ENCODE measurements at regions not wholly inside any gene's neighbourhood (a gene's known extent, or its start where the extent isn't known, plus 50 kb on each side); places are given as distances from the start of the nearest gene placed in this dataset.

DNA sequence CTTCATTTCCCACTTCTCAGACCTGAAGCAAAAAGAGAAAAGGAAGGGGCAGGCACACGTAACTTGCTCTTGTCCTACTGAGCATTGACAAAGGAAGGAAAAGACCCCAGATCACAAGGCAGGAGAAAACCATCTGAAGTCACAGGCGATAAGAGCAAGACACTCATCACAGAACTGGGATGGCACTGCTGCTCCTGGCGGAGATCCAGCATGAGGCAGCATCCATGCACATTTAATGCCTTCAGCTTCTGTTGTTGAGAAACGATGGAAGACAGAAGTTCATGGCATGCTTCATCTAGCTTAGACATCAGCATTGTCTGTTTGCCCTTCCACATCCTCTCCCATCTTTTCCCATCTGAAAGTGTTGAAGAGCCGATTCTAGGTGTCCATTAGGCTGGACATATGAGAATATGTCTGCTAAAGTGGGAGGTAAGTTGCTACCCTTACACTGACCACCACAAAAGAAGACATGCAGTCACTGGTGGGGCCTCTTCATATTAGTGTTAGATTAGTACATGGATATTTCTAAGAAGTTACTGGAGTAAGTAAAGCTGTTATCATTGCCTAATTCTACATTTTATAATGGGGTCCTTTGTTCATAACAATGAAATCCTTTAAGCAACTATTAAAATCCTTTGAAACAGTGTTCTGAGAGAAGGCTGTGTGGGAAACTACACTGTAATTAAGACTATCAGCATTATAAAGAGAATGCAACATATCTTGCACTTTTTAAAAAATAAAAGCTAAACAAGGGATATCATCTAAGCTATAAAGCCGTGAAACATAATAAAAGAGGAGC is 618.5 kb downstream of the C6orf118 start:
- DNase-seq (ENCODE audit: low spot score) (no peak), ATAC-seq (ENCODE audit: low FRiP score) (no peak)
- TF ChIP-seq CTCF (IDR thresholded peaks at IDR 0.05): no peak

DNA sequence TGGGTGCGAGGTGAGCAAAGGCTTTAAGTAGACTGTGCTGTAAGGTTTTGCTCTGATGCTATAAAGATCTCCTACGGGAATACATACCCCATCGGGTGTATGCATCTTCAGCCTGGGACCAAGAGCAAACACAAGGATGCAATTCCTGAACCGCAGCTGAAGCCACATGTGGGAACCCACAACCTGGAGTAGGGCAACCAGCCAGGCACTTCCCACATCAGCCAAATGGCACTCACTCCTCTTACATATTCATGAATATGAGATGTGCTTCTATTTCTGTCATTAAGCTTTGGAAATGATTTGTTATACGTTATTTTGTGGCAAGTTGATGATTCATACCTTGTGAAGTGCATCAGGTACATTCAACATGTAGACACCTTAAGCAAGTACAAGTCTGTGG is 619.2 kb downstream of the C6orf118 start:
- DNase-seq (ENCODE audit: low spot score) (no peak), ATAC-seq (ENCODE audit: low FRiP score) (no peak)
- TF ChIP-seq CTCF (IDR thresholded peaks at IDR 0.05): no peak

GRCh38 chr6:164665328-164665727 is 644.1 kb downstream of the C6orf118 start:
- no peak for TF ChIP-seq CTCF (IDR thresholded peaks at IDR 0.05)
- DNase-seq (ENCODE audit: low spot score): no peak
- ATAC-seq (ENCODE audit: low FRiP score): no peak

GRCh38 chr6:164663634-164664033 is 645.8 kb downstream of the C6orf118 start:
- no peak for DNase-seq (ENCODE audit: low spot score)
- TF ChIP-seq CTCF (IDR thresholded peaks at IDR 0.05): no peak
- ATAC-seq (ENCODE audit: low FRiP score): no peak

DNA sequence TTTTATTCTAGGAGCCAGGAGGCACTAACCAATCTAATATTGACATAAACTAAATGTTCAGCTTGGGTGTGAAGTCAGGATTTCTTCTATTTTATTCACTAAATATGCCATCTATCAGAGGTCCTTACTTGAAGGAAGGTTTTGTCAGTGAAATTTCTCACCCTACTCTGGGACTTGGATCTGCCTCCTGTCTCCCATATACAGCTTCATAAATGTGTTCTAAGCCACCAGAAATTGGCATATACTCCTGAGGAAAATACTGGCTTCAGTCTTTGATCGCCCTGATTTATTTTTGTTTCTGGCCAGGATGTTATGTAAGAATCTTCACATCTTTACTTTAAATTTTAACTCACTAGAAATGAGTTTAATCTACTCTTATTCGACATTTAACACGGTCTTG is 647.7 kb downstream of the C6orf118 start:
- DNase-seq (ENCODE audit: low spot score) (no peak), ATAC-seq (ENCODE audit: low FRiP score) (no peak)
- TF ChIP-seq CTCF (IDR thresholded peaks at IDR 0.05): no peak

DNA sequence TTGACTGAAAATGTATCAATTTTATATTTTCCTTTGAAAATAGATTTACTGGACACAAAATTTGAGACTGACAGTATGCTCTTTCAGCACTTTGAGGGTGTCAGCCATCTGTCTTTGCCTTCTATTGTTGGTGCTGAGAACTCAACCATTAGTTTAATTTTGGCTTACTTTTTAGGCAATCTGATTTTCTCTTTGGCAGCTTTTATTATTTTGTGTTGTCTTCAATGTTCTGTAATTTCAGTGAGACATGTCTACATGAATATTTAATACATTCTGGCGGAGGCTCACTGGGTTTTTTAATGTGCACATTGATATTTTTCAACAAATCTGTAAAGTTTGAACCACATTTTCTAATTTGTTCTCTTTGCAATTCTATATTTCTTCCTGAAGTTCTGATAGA is 648.6 kb downstream of the C6orf118 start:
- DNase-seq (ENCODE audit: low spot score): no peak
- ATAC-seq (ENCODE audit: low FRiP score): no peak
- no peak for TF ChIP-seq CTCF (IDR thresholded peaks at IDR 0.05)

GRCh38 chr6:164640956-164641355 is 668.4 kb downstream of the C6orf118 start:
- no peak for TF ChIP-seq CTCF (IDR thresholded peaks at IDR 0.05)
- DNase-seq (ENCODE audit: low spot score) (no peak), ATAC-seq (ENCODE audit: low FRiP score) (no peak)
